ENCODE measurements at regions not wholly inside any gene's neighbourhood (a gene's known extent, or its start where the extent isn't known, plus 50 kb on each side); places are given as distances from the start of the nearest gene placed in this dataset.

GRCh38 chr4:120432301-120432860, 365.7 kb upstream of the MAD2L1 start:
- TF ChIP-seq CTCF (IDR thresholded peaks at IDR 0.05) = no peak
- TF ChIP-seq POLR2A (IDR thresholded peaks at IDR 0.05) = no peak
- no peak for TF ChIP-seq POLR2AphosphoS5 (IDR thresholded peaks at IDR 0.05; ENCODE audit: insufficient read depth in 1 of 2, low read depth in 1 of 2)
- H3K27me3 ChIP-seq = no peaks in the 10 kb centered on the region
- no peaks in the 10 kb centered on the region for H3K4me1 ChIP-seq
- DNase-seq (ENCODE audit: extremely low spot score in 2 of 2) = no peak
- H3K36me3 ChIP-seq = no peaks in the 10 kb centered on the region
- no peaks in the 10 kb centered on the region for H3K9me3 ChIP-seq
- H3K4me3 ChIP-seq = no peak overlapping the region
- H3K27ac ChIP-seq = no peak overlapping the region
- intact Hi-C loops (cut with DNase I) = no loop called here

- no peak for DNase-seq (ENCODE audit: extremely low spot score in 2 of 2)
- Histone ChIP-seq H3K27me3 (no peaks in the 10 kb centered on the region), H3K4me3 (no peak overlapping the region), H3K4me1 (no peaks in the 10 kb centered on the region), H3K36me3 (no peaks in the 10 kb centered on the region), H3K27ac (no peak overlapping the region), H3K9me3 (no peaks in the 10 kb centered on the region)
- TF ChIP-seq POLR2AphosphoS5 (IDR thresholded peaks at IDR 0.05; ENCODE audit: insufficient read depth in 1 of 2, low read depth in 1 of 2) (no peak), POLR2A (IDR thresholded peaks at IDR 0.05) (no peak), CTCF (IDR thresholded peaks at IDR 0.05) (no peak)
- intact Hi-C loops (cut with DNase I) = no loop called here
These were observed 364.5 kb upstream of the MAD2L1 start for GRCh38 chr4:120431180-120431579.

- Histone ChIP-seq H3K4me3 (no peak overlapping the region), H3K27me3 (no peaks in the 10 kb centered on the region), H3K36me3 (no peaks in the 10 kb centered on the region), H3K27ac (no peak overlapping the region), H3K4me1 (no peaks in the 10 kb centered on the region), H3K9me3 (no peaks in the 10 kb centered on the region)
- DNase-seq (ENCODE audit: extremely low spot score in 2 of 2) = no peak
- TF ChIP-seq CTCF (IDR thresholded peaks at IDR 0.05) (no peak), POLR2A (IDR thresholded peaks at IDR 0.05) (no peak), POLR2AphosphoS5 (IDR thresholded peaks at IDR 0.05; ENCODE audit: insufficient read depth in 1 of 2, low read depth in 1 of 2) (no peak)
- intact Hi-C loops (cut with DNase I) = no loop called here
These were observed 351.5 kb upstream of the MAD2L1 start for GRCh38 chr4:120418146-120418545.

- no peak overlapping the region for H3K27ac ChIP-seq
- no peaks in the 10 kb centered on the region for H3K27me3 ChIP-seq
- no peaks in the 10 kb centered on the region for H3K9me3 ChIP-seq
- TF ChIP-seq CTCF (IDR thresholded peaks at IDR 0.05) (no peak), POLR2AphosphoS5 (IDR thresholded peaks at IDR 0.05; ENCODE audit: insufficient read depth in 1 of 2, low read depth in 1 of 2) (no peak), POLR2A (IDR thresholded peaks at IDR 0.05) (no peak)
- no peak overlapping the region for H3K4me3 ChIP-seq
- no peak for DNase-seq (ENCODE audit: extremely low spot score in 2 of 2)
- intact Hi-C loops (cut with DNase I) = no loop called here
- no peaks in the 10 kb centered on the region for H3K4me1 ChIP-seq
- H3K36me3 ChIP-seq = no peaks in the 10 kb centered on the region
These were observed 349.2 kb upstream of the MAD2L1 start for GRCh38 chr4:120415896-120416295.

- TF ChIP-seq POLR2AphosphoS5 (IDR thresholded peaks at IDR 0.05; ENCODE audit: insufficient read depth in 1 of 2, low read depth in 1 of 2) (no peak), CTCF (IDR thresholded peaks at IDR 0.05) (no peak), POLR2A (IDR thresholded peaks at IDR 0.05) (no peak)
- H3K27me3 ChIP-seq = no peaks in the 10 kb centered on the region
- DNase-seq (ENCODE audit: extremely low spot score in 2 of 2) = no peak
- H3K27ac ChIP-seq = no peak overlapping the region
- no peaks in the 10 kb centered on the region for H3K36me3 ChIP-seq
- no peaks in the 10 kb centered on the region for H3K4me1 ChIP-seq
- no peaks in the 10 kb centered on the region for H3K9me3 ChIP-seq
- intact Hi-C loops (cut with DNase I) = no loop called here
- no peak overlapping the region for H3K4me3 ChIP-seq
These were observed 340.3 kb upstream of the MAD2L1 start for GRCh38 chr4:120406960-120407359.
